WTC11 (cell line): ENCODE measurements at regions not wholly inside any gene's neighbourhood (a gene's known extent, or its start where the extent isn't known, plus 50 kb on each side); places are given as distances from the start of the nearest gene placed in this dataset.

Experiments used
- ATAC-seq: fragments of 200-7000 bp; cut with Tn5 transposase; 2 replicates; pipeline ENCODE4 v1.10.0; 2021; ENCODE audit warnings: mild to moderate bottlenecking, moderate library complexity
- CTCF ChIA-PET: fragments of 300-600 bp; sonication (Branson Sonifier 250); formaldehyde crosslinking; loops from one replicate; lab custom pipeline; 2021; ENCODE audit warnings: antibody characterized with exemption; lab: Charles Lee
- POLR2A ChIA-PET: fragments of 350-600 bp; sonication (Branson Sonifier 250); formaldehyde crosslinking; loops from one replicate; lab custom pipeline; 2021; ENCODE audit warnings: antibody characterized with exemption; lab: Charles Lee
- DNase-seq: peaks from one replicate; pipeline ENCODE4 v3.0.0; 2021; ENCODE audit warnings: low spot score
- H3K27ac Mint-ChIP-seq: 2 replicates; pipeline ENCODE4 v1.8.0; 2021; ENCODE audit warnings: mixed read lengths
- H3K27me3 Mint-ChIP-seq: 2 replicates; pipeline ENCODE4 v1.8.0; 2021; ENCODE audit warnings: low read depth, mild to moderate bottlenecking, moderate library complexity, mixed read lengths
- H3K36me3 Mint-ChIP-seq: 2 replicates; pipeline ENCODE4 v1.8.0; 2021; ENCODE audit warnings: mixed read lengths
- H3K4me1 Mint-ChIP-seq: 2 replicates; pipeline ENCODE4 v1.8.0; 2022; ENCODE audit warnings: mixed read lengths
- H3K4me3 Mint-ChIP-seq: 2 replicates; pipeline ENCODE4 v1.8.0; 2021; ENCODE audit warnings: mild to moderate bottlenecking, moderate library complexity, mixed read lengths
- H3K9me3 Mint-ChIP-seq: 2 replicates; pipeline ENCODE4 v1.8.0; 2021; ENCODE audit warnings: mixed read lengths
- ATF2 ChIP-seq: sonication (generic); formaldehyde crosslinking; IDR thresholded peaks from 2 replicates; pipeline ENCODE4 v1.8.1; 2022; ENCODE audit warnings: low read depth, missing genetic modification reagents, borderline replicate concordance
- CREM ChIP-seq: sonication (generic); formaldehyde crosslinking; IDR thresholded peaks from 2 replicates; pipeline ENCODE4 v1.8.1; 2022; ENCODE audit warnings: mild to moderate bottlenecking, missing genetic modification reagents, moderate library complexity
- ETV6 ChIP-seq: sonication (generic); formaldehyde crosslinking; IDR thresholded peaks from 2 replicates; pipeline ENCODE4 v1.8.1; 2022; ENCODE audit warnings: mild to moderate bottlenecking, missing genetic modification reagents
- GRHL2 ChIP-seq: fragments of 250-450 bp; sonication (Bioruptor Pico); IDR thresholded peaks from 2 replicates; pipeline ENCODE4 v1.8.0; 2022; ENCODE audit warnings: mild to moderate bottlenecking, moderate library complexity; ENCODE audit not compliant: insufficient replicate concordance, severe bottlenecking
- JUN ChIP-seq: sonication (generic); formaldehyde crosslinking; IDR thresholded peaks from 2 replicates; pipeline ENCODE4 v1.8.0; 2023; ENCODE audit warnings: mild to moderate bottlenecking, missing genetic modification reagents
- NR1H2 ChIP-seq: sonication (generic); formaldehyde crosslinking; IDR thresholded peaks from 2 replicates; pipeline ENCODE4 v1.9.0; 2021; ENCODE audit warnings: mild to moderate bottlenecking, moderate library complexity, missing genetic modification reagents
- NR2C2 ChIP-seq: sonication (generic); formaldehyde crosslinking; IDR thresholded peaks from 2 replicates; pipeline ENCODE4 v1.8.0; 2022; ENCODE audit warnings: mild to moderate bottlenecking, missing genetic modification reagents
- PREB ChIP-seq: sonication (generic); formaldehyde crosslinking; IDR thresholded peaks from 2 replicates; pipeline ENCODE4 v1.8.1; 2022; ENCODE audit warnings: mild to moderate bottlenecking, missing genetic modification reagents, moderate library complexity, borderline replicate concordance
- PRRX2 ChIP-seq: fragments of 250-450 bp; sonication (Bioruptor Pico); IDR thresholded peaks from 2 replicates; pipeline ENCODE4 v1.8.0; 2021; ENCODE audit warnings: mild to moderate bottlenecking
- RELA ChIP-seq: sonication (generic); formaldehyde crosslinking; IDR thresholded peaks from 2 replicates; pipeline ENCODE4 v1.8.1; 2022; ENCODE audit warnings: missing genetic modification reagents, mild to moderate bottlenecking, borderline replicate concordance
- SMAD4 ChIP-seq: sonication (generic); formaldehyde crosslinking; IDR thresholded peaks from 2 replicates; pipeline ENCODE4 v1.8.0; 2022; ENCODE audit warnings: mild to moderate bottlenecking, missing genetic modification reagents
- TEAD1 ChIP-seq: sonication (generic); formaldehyde crosslinking; IDR thresholded peaks from 2 replicates; pipeline ENCODE4 v1.8.0; 2022; ENCODE audit warnings: mild to moderate bottlenecking, missing genetic modification reagents
- ZMAT4 ChIP-seq: fragments of 250-450 bp; sonication (Bioruptor Pico); IDR thresholded peaks from 2 replicates; pipeline ENCODE4 v1.9.0; 2021; ENCODE audit warnings: mild to moderate bottlenecking
- ZNF121 ChIP-seq: sonication (generic); formaldehyde crosslinking; IDR thresholded peaks from 2 replicates; pipeline ENCODE4 v1.8.0; 2023; ENCODE audit warnings: missing genetic modification reagents
- ZNF263 ChIP-seq: sonication (generic); formaldehyde crosslinking; IDR thresholded peaks from 2 replicates; pipeline ENCODE4 v1.8.1; 2022; ENCODE audit warnings: low read depth, mild to moderate bottlenecking, moderate library complexity, missing genetic modification reagents
- TF ChIP-seq, protein P1 (sequence below): sonication (generic); formaldehyde crosslinking; IDR thresholded peaks from 2 replicates; pipeline ENCODE4 v1.8.0; 2022; ENCODE audit warnings: mild to moderate bottlenecking, missing genetic modification reagents
- TF ChIP-seq, protein P2 (sequence below): sonication (generic); formaldehyde crosslinking; IDR thresholded peaks from 2 replicates; pipeline ENCODE4 v1.8.0; 2022; ENCODE audit warnings: mild to moderate bottlenecking, missing genetic modification reagents
- TF ChIP-seq, protein P3 (sequence below): fragments of 200-600 bp; IDR thresholded peaks from 2 replicates; pipeline ENCODE4 v1.8.0; 2022; ENCODE audit warnings: antibody characterized with exemption
- TF ChIP-seq, protein P4 (sequence below): sonication (generic); formaldehyde crosslinking; IDR thresholded peaks from 2 replicates; pipeline ENCODE4 v1.8.1; 2023; ENCODE audit warnings: mild to moderate bottlenecking, missing genetic modification reagents, borderline replicate concordance

GRCh38 chr7:155166108-155166507 lies 96.0 kb downstream of the HTR5A start (continued):
- TF ChIP-seq PREB (CRISPR knock-in tag) (no peak), SMAD4 (no peak), GRHL2 (CRISPR knock-in tag) (no peak)
- TF ChIP-seq, protein P1, sequence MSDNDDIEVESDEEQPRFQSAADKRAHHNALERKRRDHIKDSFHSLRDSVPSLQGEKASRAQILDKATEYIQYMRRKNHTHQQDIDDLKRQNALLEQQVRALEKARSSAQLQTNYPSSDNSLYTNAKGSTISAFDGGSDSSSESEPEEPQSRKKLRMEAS (CRISPR knock-in tag): no peak

GRCh38 chr7:155166673-155167370 lies 96.7 kb downstream of the HTR5A start:
- POLR2A ChIA-PET: no interaction called here
- Mint-ChIP-seq H3K4me1 (no peaks in the 10 kb centered on the region), H3K36me3 (no peaks in the 10 kb centered on the region), H3K4me3 (no peak overlapping the region), H3K27ac (no peak overlapping the region), H3K27me3 (no peaks in the 10 kb centered on the region), H3K9me3 (peaks cover 8% of the 10 kb centered on the region)
- ATAC-seq: no peak
- TF ChIP-seq ZNF263: no peak
- TF ChIP-seq ATF2 (CRISPR knock-in tag): no peak
- TF ChIP-seq JUN (CRISPR knock-in tag): no peak
- no peak for TF ChIP-seq PRRX2 (CRISPR knock-in tag)
- TF ChIP-seq ZMAT4: no peak
- TF ChIP-seq, protein P2, sequence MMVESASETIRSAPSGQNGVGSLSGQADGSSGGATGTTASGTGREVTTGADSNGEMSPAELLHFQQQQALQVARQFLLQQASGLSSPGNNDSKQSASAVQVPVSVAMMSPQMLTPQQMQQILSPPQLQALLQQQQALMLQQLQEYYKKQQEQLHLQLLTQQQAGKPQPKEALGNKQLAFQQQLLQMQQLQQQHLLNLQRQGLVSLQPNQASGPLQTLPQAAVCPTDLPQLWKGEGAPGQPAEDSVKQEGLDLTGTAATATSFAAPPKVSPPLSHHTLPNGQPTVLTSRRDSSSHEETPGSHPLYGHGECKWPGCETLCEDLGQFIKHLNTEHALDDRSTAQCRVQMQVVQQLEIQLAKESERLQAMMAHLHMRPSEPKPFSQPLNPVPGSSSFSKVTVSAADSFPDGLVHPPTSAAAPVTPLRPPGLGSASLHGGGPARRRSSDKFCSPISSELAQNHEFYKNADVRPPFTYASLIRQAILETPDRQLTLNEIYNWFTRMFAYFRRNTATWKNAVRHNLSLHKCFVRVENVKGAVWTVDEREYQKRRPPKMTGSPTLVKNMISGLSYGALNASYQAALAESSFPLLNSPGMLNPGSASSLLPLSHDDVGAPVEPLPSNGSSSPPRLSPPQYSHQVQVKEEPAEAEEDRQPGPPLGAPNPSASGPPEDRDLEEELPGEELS: no peak
- no peak for DNase-seq
- CTCF ChIA-PET: interaction anchor here (1.3 kb wide), 1 partner anchor 253 kb away, joined by 3 read pairs; no protein-coding TSS in a partner anchor

GRCh38 chr7:155167706-155168365 lies 97.7 kb downstream of the HTR5A start:
- no peak for DNase-seq
- Mint-ChIP-seq H3K4me3 (no peak overlapping the region), H3K36me3 (no peaks in the 10 kb centered on the region), H3K27ac (no peak overlapping the region), H3K4me1 (no peaks in the 10 kb centered on the region), H3K27me3 (no peaks in the 10 kb centered on the region), H3K9me3 (peaks cover 12% of the 10 kb centered on the region)
- POLR2A ChIA-PET: no interaction called here
- CTCF ChIA-PET: no interaction called here
- ATAC-seq: no peak
- TF ChIP-seq CREM (CRISPR knock-in tag): no peak
- TF ChIP-seq RELA (CRISPR knock-in tag): no peak
- TF ChIP-seq NR2C2 (CRISPR knock-in tag): no peak
- no peak for TF ChIP-seq NR1H2 (CRISPR knock-in tag)
- TF ChIP-seq ZNF121 (CRISPR knock-in tag): no peak
- TF ChIP-seq, protein P2: no peak
- no peak for TF ChIP-seq ETV6 (CRISPR knock-in tag)
- TF ChIP-seq SMAD4: no peak
- no peak for TF ChIP-seq TEAD1 (CRISPR knock-in tag)
- TF ChIP-seq, protein P3, sequence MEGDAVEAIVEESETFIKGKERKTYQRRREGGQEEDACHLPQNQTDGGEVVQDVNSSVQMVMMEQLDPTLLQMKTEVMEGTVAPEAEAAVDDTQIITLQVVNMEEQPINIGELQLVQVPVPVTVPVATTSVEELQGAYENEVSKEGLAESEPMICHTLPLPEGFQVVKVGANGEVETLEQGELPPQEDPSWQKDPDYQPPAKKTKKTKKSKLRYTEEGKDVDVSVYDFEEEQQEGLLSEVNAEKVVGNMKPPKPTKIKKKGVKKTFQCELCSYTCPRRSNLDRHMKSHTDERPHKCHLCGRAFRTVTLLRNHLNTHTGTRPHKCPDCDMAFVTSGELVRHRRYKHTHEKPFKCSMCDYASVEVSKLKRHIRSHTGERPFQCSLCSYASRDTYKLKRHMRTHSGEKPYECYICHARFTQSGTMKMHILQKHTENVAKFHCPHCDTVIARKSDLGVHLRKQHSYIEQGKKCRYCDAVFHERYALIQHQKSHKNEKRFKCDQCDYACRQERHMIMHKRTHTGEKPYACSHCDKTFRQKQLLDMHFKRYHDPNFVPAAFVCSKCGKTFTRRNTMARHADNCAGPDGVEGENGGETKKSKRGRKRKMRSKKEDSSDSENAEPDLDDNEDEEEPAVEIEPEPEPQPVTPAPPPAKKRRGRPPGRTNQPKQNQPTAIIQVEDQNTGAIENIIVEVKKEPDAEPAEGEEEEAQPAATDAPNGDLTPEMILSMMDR: no peak
- TF ChIP-seq, protein P4, sequence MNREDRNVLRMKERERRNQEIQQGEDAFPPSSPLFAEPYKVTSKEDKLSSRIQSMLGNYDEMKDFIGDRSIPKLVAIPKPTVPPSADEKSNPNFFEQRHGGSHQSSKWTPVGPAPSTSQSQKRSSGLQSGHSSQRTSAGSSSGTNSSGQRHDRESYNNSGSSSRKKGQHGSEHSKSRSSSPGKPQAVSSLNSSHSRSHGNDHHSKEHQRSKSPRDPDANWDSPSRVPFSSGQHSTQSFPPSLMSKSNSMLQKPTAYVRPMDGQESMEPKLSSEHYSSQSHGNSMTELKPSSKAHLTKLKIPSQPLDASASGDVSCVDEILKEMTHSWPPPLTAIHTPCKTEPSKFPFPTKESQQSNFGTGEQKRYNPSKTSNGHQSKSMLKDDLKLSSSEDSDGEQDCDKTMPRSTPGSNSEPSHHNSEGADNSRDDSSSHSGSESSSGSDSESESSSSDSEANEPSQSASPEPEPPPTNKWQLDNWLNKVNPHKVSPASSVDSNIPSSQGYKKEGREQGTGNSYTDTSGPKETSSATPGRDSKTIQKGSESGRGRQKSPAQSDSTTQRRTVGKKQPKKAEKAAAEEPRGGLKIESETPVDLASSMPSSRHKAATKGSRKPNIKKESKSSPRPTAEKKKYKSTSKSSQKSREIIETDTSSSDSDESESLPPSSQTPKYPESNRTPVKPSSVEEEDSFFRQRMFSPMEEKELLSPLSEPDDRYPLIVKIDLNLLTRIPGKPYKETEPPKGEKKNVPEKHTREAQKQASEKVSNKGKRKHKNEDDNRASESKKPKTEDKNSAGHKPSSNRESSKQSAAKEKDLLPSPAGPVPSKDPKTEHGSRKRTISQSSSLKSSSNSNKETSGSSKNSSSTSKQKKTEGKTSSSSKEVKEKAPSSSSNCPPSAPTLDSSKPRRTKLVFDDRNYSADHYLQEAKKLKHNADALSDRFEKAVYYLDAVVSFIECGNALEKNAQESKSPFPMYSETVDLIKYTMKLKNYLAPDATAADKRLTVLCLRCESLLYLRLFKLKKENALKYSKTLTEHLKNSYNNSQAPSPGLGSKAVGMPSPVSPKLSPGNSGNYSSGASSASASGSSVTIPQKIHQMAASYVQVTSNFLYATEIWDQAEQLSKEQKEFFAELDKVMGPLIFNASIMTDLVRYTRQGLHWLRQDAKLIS (CRISPR knock-in tag): no peak
